GM12875 (cell line): ENCODE measurements at regions not wholly inside any gene's neighbourhood (a gene's known extent, or its start where the extent isn't known, plus 50 kb on each side); places are given as distances from the start of the nearest gene placed in this dataset.

Experiments
- H3K4me3 ChIP-seq: one replicate; pipeline ENCODE4 v1.5.1; 2011; ENCODE audit warnings: low read depth, low read length, control low read depth
- TF ChIP-seq, protein P1 (sequence below): IDR thresholded peaks from 2 replicates; pipeline ENCODE4 v1.5.1; 2011; ENCODE audit warnings: low read depth, mild to moderate bottlenecking, control low read depth, inconsistent platforms, low read length, moderate library complexity, borderline replicate concordance; ENCODE audit not compliant: insufficient read depth

DNA sequence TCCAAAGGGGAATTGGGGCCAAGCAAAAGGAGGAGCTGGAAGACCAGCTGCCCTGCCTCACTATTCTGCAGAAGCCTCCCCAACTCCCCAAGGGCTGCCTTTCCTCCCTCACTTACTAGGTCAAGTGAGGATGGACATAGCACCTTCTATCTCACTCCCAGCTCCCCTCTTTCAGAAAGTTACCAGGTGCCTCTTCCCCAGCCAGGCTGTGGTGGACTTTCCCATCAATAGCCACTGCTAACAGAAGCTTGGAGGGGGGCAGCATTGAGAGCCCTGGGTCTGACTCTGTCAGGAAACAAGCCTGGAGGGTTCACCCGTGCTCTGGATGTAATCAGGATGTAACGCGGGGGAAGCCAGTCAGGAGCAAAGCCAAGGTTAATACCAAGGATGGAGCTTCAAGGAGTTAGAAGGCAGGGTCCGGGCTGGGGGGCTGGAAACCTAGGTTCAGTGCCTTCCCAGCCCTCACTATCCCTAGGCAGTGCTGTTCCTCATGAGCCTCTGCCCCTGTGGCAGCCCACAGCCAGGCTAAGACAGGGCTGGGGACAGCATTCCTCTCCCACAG lies 127.8 kb upstream of the NGF start:
- no peak overlapping the region for H3K4me3 ChIP-seq
- TF ChIP-seq, protein P1, sequence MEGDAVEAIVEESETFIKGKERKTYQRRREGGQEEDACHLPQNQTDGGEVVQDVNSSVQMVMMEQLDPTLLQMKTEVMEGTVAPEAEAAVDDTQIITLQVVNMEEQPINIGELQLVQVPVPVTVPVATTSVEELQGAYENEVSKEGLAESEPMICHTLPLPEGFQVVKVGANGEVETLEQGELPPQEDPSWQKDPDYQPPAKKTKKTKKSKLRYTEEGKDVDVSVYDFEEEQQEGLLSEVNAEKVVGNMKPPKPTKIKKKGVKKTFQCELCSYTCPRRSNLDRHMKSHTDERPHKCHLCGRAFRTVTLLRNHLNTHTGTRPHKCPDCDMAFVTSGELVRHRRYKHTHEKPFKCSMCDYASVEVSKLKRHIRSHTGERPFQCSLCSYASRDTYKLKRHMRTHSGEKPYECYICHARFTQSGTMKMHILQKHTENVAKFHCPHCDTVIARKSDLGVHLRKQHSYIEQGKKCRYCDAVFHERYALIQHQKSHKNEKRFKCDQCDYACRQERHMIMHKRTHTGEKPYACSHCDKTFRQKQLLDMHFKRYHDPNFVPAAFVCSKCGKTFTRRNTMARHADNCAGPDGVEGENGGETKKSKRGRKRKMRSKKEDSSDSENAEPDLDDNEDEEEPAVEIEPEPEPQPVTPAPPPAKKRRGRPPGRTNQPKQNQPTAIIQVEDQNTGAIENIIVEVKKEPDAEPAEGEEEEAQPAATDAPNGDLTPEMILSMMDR: no peak

DNA sequence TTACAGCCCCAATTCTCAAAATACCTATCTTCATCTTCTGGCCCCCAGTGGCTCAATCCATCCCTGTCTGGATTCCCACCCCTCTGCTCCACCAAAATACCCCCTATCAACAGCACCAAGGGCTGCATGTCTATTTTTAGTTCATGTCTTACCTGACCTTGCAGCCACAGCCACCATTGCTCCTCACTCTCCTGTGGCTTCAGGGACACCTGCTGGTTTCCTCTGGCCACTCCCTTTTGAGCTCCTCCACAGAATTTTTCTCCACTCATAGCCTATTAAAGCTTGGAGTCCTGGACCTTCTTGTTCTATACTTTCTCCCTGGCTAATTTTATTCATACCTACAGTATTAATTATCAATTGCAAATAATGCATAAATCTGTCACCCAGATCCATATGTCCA lies 125.3 kb upstream of the NGF start:
- TF ChIP-seq, protein P1: no peak
- no peak overlapping the region for H3K4me3 ChIP-seq

DNA sequence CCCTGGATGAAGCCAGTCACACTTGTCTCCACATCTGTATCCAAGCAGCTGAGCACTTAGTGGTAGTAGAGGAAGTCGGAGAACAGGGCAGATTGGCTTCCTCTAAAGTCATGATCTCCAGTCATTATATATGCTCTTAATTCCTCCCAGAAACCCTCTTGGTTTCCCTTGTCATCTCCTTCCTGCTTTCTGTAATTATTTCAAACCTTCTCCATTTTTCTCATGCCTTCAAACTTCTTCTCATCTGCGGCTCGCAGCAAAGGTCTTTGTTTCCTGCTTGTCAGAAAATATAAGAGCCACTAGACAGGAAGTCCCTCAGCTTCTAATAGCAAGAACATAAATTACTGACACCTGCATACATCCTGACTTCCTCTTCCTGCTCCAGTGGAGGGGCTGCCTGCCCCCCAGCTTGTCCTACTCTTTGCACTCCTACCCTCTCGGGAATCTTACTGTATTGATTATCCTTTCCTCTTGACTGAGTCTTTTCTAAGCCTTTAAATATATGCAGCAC lies 124.6 kb upstream of the NGF start:
- TF ChIP-seq, protein P1: no peak
- H3K4me3 ChIP-seq: no peak overlapping the region

DNA sequence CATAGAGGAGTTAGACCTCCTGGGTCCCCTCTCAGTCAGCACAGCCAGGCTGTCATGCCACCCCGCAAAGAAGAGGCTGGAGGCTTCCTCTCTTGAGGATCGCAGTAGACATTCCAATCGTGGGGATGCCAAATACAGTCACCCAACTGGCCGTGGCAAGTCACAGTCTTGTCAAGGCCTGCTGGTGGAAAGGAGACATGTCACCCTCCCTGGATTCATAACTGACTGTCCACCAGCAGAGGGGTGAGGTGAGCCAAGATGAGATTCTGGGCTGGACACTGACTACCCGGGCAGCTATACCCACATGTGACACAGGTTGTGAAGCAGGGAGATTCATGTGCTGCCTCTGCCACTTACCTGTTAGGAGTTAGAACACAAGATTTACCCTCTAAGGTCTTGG lies 123.5 kb upstream of the NGF start:
- no peak overlapping the region for H3K4me3 ChIP-seq
- TF ChIP-seq, protein P1: no peak

DNA sequence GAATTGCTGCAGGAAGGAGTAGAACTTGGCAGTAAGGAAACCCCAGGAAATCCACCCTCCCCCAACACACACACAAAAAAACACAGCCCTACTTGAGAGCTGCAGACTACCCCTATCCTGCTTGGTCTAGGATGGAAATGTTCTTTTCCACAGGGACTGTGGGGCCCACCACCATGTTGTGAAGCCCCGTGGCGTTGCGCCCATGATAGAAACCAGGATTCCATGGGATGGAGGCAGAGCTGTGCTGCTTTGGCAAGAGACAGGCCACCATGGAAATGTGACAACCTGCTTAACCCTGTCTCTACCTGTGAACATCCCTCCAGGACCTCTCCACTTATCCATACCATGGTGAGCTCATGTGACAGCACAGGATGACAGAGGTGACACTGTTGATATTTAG lies 121.1 kb upstream of the NGF start:
- no peak overlapping the region for H3K4me3 ChIP-seq
- TF ChIP-seq, protein P1: no peak

DNA sequence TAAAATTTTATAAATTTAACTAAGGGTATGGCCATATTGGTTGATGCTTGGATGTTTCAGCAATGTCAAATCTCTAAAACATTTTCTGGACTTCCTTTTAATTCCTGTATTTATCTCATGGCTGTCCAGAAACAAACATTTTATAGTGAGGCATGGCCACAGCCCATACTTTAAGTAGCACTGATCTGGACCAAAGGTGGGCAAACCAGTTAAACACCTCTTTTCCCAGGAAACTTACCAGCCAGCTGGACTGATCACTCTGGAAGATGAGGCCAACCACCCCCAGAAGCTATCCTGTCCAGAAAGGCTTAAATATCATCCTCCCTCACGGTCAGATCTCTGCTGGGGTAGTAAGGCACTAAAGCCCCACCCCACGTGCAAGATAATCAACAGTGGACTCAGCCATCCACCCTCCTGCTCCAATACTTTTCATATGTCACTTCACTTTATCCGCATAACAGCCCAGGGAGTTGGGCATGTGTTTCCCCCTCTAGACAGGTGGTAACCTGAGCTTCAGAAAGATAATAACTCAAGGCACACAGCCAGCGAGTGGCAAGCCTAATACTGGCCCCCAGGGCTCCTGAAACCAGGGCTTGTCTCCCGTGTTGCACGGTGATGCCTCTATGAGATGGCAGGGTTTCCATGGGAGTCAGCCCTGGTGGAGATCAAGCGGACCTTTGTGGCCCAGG lies 120.5 kb upstream of the NGF start:
- H3K4me3 ChIP-seq: no peak overlapping the region
- TF ChIP-seq, protein P1: no peak

DNA sequence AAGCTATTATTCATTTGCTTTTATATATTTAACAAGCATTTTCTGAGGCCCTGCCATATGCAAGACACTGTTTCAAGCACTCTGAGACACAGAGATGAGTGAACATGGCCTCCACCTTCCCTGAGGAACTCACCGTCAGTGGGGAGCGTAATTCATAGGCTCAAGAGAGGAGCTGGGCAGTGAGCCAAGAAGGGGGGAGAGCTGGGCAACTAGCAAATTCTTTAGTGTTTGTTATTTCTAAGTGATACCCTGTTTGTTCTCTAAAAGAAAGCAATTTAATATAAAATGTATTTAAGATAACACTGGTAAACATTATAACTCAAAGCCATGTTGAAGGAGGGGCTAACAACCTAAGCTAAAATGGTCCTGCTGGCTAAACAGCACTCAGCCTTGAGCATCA lies 119.2 kb upstream of the NGF start:
- H3K4me3 ChIP-seq: no peak overlapping the region
- TF ChIP-seq, protein P1: no peak
